Loucy (cell line): ENCODE measurements at regions not wholly inside any gene's neighbourhood (a gene's known extent, or its start where the extent isn't known, plus 50 kb on each side); places are given as distances from the start of the nearest gene placed in this dataset.

Experiments
- H2AFZ ChIP-seq: fragments of 200-600 bp; sonication (generic); 2 replicates; pipeline ENCODE4 v1.6.0; 2016; ENCODE audit warnings: antibody characterized with exemption, mild to moderate bottlenecking, low read length, moderate library complexity
- H3F3A ChIP-seq: fragments of 200-600 bp; 2 replicates; pipeline ENCODE4 v1.6.0; 2016; ENCODE audit warnings: antibody characterized with exemption, low read depth, mild to moderate bottlenecking
- H3K27me3 ChIP-seq: fragments of 200-600 bp; sonication (generic); 2 replicates; pipeline ENCODE4 v1.6.1; 2014; ENCODE audit warnings: low read length, mild to moderate bottlenecking; ENCODE audit not compliant: insufficient read depth, poor library complexity, severe bottlenecking
- H3K36me3 ChIP-seq: fragments of 200-600 bp; sonication (generic); 2 replicates; pipeline ENCODE4 v1.6.1; 2016; ENCODE audit warnings: low read length; ENCODE audit not compliant: insufficient read depth
- H3K4me1 ChIP-seq: fragments of 200-600 bp; sonication (generic); 2 replicates; pipeline ENCODE4 v1.5.1; 2014; ENCODE audit warnings: low read length, mild to moderate bottlenecking; ENCODE audit not compliant: insufficient read depth, poor library complexity, severe bottlenecking
- H3K4me2 ChIP-seq: fragments of 200-600 bp; sonication (generic); 2 replicates; pipeline ENCODE4 v1.6.0; 2014; ENCODE audit warnings: antibody characterized with exemption, low read length, low read depth, mild to moderate bottlenecking; ENCODE audit not compliant: poor library complexity, severe bottlenecking
- H3K4me3 ChIP-seq: fragments of 200-600 bp; sonication (generic); 2 replicates; pipeline ENCODE4 v1.5.1; 2014; ENCODE audit warnings: low read length, mild to moderate bottlenecking, mixed read lengths; ENCODE audit not compliant: poor library complexity, severe bottlenecking
- H3K79me2 ChIP-seq: fragments of 200-600 bp; sonication (generic); 2 replicates; pipeline ENCODE4 v1.6.1; 2014; ENCODE audit warnings: low read length; ENCODE audit not compliant: insufficient read depth
- H3K9ac ChIP-seq: fragments of 200-600 bp; sonication (generic); 2 replicates; pipeline ENCODE4 v1.6.0; 2014; ENCODE audit warnings: mild to moderate bottlenecking, low read depth, low read length, moderate library complexity; ENCODE audit not compliant: poor library complexity, severe bottlenecking
- H3K9me2 ChIP-seq: fragments of 200-600 bp; sonication (generic); replicated peaks from 2 replicates; pipeline ENCODE4 v1.6.1; 2016; ENCODE audit warnings: low read depth, low read length, mixed read lengths
- H3K9me3 ChIP-seq: fragments of 200-600 bp; sonication (generic); 2 replicates; pipeline ENCODE4 v1.6.1; 2014; ENCODE audit warnings: mild to moderate bottlenecking, antibody characterized with exemption, low read length, low read depth; ENCODE audit not compliant: insufficient read depth
- H4K20me1 ChIP-seq: fragments of 200-600 bp; sonication (generic); 2 replicates; pipeline ENCODE4 v1.6.0; 2014; ENCODE audit warnings: antibody characterized with exemption, low read length, mild to moderate bottlenecking; ENCODE audit not compliant: insufficient read depth, poor library complexity, severe bottlenecking
- EZH2phosphoT487 ChIP-seq: fragments of 200-600 bp; IDR thresholded peaks from 2 replicates; pipeline ENCODE4 v1.6.1; 2018; ENCODE audit warnings: antibody characterized with exemption, mild to moderate bottlenecking, moderate library complexity, borderline replicate concordance
- TF ChIP-seq, protein P1 (sequence below): fragments of 200-600 bp; sonication (generic); conservative IDR thresholded peaks from 2 replicates; pipeline ENCODE4 v1.5.1; 2014; ENCODE audit warnings: mild to moderate bottlenecking, antibody characterized with exemption, low read length

DNA sequence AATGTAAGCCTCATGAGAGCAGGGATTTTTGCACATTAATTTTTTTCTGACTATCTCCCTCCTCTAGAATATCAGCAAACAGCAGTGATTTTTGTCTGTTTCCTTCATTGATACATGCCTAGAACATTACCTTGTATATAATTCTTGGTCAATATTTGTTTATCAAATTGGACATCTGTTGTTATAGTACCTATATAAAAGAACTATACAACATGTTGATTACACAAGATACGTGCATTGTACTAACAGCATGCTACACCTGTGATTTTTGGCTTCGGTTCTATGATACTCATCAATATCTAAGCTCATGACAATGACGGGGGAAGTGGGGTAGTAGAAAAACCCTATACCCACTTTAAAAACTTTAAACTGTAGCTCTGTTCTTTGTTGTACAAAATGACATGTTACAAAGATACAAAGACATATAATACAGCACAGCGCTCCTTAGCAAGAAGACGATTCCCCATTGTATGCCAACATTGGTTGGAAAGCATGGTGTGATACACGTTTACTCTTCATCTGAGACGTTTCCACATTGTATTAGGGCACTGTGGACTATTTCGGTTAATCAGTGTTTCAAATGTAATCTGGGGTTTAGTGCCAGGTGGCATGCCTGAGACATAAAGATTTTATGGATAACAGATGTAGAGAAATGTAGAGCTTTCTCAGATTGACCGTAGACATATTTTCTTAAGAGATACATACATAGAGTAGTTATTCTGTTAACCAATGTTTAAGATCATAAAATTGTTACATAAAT is 70.5 kb upstream of the FOXP2 start:
- Histone ChIP-seq H3K9me2 (no peaks in the 10 kb centered on the region), H3K79me2 (no peaks in the 10 kb centered on the region), H2AFZ (no peak overlapping the region), H3K27me3 (no peaks in the 10 kb centered on the region), H3K36me3 (no peaks in the 10 kb centered on the region), H4K20me1 (no peaks in the 10 kb centered on the region), H3K4me2 (no peak overlapping the region), H3F3A (no peaks in the 10 kb centered on the region), H3K9me3 (no peaks in the 10 kb centered on the region), H3K9ac (no peak overlapping the region), H3K4me1 (no peaks in the 10 kb centered on the region), H3K4me3 (no peak overlapping the region)
- TF ChIP-seq, protein P1, sequence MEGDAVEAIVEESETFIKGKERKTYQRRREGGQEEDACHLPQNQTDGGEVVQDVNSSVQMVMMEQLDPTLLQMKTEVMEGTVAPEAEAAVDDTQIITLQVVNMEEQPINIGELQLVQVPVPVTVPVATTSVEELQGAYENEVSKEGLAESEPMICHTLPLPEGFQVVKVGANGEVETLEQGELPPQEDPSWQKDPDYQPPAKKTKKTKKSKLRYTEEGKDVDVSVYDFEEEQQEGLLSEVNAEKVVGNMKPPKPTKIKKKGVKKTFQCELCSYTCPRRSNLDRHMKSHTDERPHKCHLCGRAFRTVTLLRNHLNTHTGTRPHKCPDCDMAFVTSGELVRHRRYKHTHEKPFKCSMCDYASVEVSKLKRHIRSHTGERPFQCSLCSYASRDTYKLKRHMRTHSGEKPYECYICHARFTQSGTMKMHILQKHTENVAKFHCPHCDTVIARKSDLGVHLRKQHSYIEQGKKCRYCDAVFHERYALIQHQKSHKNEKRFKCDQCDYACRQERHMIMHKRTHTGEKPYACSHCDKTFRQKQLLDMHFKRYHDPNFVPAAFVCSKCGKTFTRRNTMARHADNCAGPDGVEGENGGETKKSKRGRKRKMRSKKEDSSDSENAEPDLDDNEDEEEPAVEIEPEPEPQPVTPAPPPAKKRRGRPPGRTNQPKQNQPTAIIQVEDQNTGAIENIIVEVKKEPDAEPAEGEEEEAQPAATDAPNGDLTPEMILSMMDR: no peak
- no peak for TF ChIP-seq EZH2phosphoT487

DNA sequence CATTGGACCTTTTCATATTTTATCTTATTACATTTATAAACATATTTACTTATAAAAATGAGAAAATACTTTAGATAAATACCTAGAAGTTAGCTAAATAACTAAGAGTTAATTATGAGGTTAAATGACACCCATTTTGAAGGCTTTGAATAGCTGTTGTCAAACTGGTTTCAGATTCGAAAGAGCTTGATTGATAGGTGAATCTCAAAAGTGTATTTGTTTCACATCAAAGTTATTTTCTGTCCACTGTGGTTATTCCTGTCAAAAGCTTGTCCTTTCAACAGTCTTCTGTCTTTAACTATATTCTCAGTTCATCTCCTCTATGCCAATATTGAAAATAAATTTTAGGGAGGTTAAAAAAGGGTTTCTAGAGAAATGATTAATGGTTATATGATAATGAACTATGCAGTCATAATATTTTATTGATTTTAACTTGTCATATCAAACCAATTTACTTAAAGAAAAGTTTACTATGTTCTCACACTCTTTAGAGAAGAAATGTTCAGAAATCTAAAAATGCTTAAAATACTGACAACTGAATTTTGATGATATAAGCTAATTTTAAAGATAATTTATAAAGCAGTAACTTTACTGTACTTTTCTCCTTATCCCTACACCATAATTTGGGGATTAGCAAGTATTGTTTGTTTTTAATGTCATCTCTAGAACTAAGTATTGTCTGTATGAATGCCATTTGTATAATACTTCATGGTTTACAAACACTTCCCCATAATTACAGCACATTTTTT is 72.0 kb upstream of the FOXP2 start:
- Histone ChIP-seq H4K20me1 (no peaks in the 10 kb centered on the region), H3K79me2 (no peaks in the 10 kb centered on the region), H3K4me1 (no peaks in the 10 kb centered on the region), H3K36me3 (no peaks in the 10 kb centered on the region), H3K4me3 (no peak overlapping the region), H3K9me2 (no peaks in the 10 kb centered on the region), H3K27me3 (no peaks in the 10 kb centered on the region), H3K9me3 (no peaks in the 10 kb centered on the region), H3K4me2 (no peak overlapping the region), H2AFZ (no peak overlapping the region), H3F3A (no peaks in the 10 kb centered on the region), H3K9ac (no peak overlapping the region)
- TF ChIP-seq, protein P1: no peak
- no peak for TF ChIP-seq EZH2phosphoT487

DNA sequence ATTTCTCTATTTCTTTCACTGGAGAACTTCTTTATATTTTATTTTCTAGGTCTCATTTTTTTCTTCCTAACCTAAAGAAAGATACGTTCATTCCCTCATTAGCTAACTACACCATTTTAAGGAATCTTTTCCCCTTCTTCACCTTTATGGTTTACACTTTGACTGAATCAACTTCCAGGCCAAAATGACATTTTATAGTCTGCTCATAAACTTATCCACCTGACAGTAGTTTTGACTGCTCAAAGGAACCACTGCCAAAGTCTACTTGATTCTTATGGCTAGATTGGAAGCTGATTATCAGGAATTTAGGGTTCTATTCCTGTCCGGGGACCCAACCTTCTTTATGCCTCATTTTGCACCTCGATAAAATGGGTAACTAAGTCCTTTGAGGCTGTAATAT is 73.0 kb upstream of the FOXP2 start:
- H2AFZ ChIP-seq: no peak overlapping the region
- H3K4me1 ChIP-seq: no peaks in the 10 kb centered on the region
- H3K9me2 ChIP-seq: no peaks in the 10 kb centered on the region
- H3K4me3 ChIP-seq: no peak overlapping the region
- no peaks in the 10 kb centered on the region for H3K9me3 ChIP-seq
- H3K9ac ChIP-seq: no peak overlapping the region
- H3K4me2 ChIP-seq: no peak overlapping the region
- TF ChIP-seq, protein P1: no peak
- no peak for TF ChIP-seq EZH2phosphoT487
- H3F3A ChIP-seq: no peaks in the 10 kb centered on the region
- no peaks in the 10 kb centered on the region for H3K79me2 ChIP-seq
- no peaks in the 10 kb centered on the region for H4K20me1 ChIP-seq
- H3K27me3 ChIP-seq: no peaks in the 10 kb centered on the region
- no peaks in the 10 kb centered on the region for H3K36me3 ChIP-seq
